HG03097 (cell line): ENCODE measurements at regions not wholly inside any gene's neighbourhood (a gene's known extent, or its start where the extent isn't known, plus 50 kb on each side); places are given as distances from the start of the nearest gene placed in this dataset.

ENCODE experiments used
- ATAC-seq: cut with Tn5 transposase; IDR thresholded peaks from one replicate; pipeline ENCODE4 v1.9.1; 2021; ENCODE audit not compliant: unreplicated experiment, low FRiP score

- no peak for ATAC-seq
Observed at GRCh38 chr5:174159327-174160114, 114.0 kb downstream of the NSG2 start.

GRCh38 chr5:174165406-174165805 lies 119.9 kb downstream of the NSG2 start:
- ATAC-seq: no peak

GRCh38 chr5:174166231-174167079 lies 120.9 kb downstream of the NSG2 start:
- ATAC-seq: no peak

GRCh38 chr5:174167080-174167910 lies 121.8 kb downstream of the NSG2 start:
- ATAC-seq: no peak

- no peak for ATAC-seq
Observed at GRCh38 chr5:174172152-174172551, 126.6 kb downstream of the NSG2 start.

- ATAC-seq: no peak
Observed at GRCh38 chr5:174172566-174172965, 127.1 kb downstream of the NSG2 start.

GRCh38 chr5:174173766-174174165 lies 128.3 kb downstream of the NSG2 start:
- no peak for ATAC-seq

GRCh38 chr5:174175716-174176268 lies 130.3 kb downstream of the NSG2 start:
- no peak for ATAC-seq

GRCh38 chr5:174176511-174176910 lies 131.0 kb downstream of the NSG2 start:
- ATAC-seq: no peak

- ATAC-seq: no peak
Observed at GRCh38 chr5:174177531-174177930, 132.0 kb downstream of the NSG2 start.

- ATAC-seq: no peak
Observed at GRCh38 chr5:174177976-174178605, 132.6 kb downstream of the NSG2 start.

GRCh38 chr5:174180639-174181038 lies 135.1 kb downstream of the NSG2 start:
- no peak for ATAC-seq

- ATAC-seq: no peak
Observed at GRCh38 chr5:174182111-174182510, 136.6 kb downstream of the NSG2 start.

- ATAC-seq: no peak
Observed at GRCh38 chr5:174183701-174184100, 138.2 kb downstream of the NSG2 start.

- no peak for ATAC-seq
Observed at GRCh38 chr5:174185506-174185905, 140.0 kb downstream of the NSG2 start.

GRCh38 chr5:174186096-174186695 lies 140.7 kb downstream of the NSG2 start:
- ATAC-seq: no peak

- ATAC-seq: no peak
Observed at GRCh38 chr5:174187001-174187400, 141.5 kb downstream of the NSG2 start.

- ATAC-seq: no peak
Observed at GRCh38 chr5:174187481-174187880, 142.0 kb downstream of the NSG2 start.

- no peak for ATAC-seq
Observed at GRCh38 chr5:174188295-174188694, 142.8 kb downstream of the NSG2 start.
